ENCODE measurements at regions not wholly inside any gene's neighbourhood (a gene's known extent, or its start where the extent isn't known, plus 50 kb on each side); places are given as distances from the start of the nearest gene placed in this dataset.

GRCh38 chr12:24617471-24617870 is 331.4 kb downstream of the BCAT1 start:
- H3K27ac ChIP-seq (ENCODE audit: low read length), result no peak overlapping the region
- no peaks in the 10 kb centered on the region for H3K27me3 ChIP-seq (ENCODE audit: low read length)
- H3K4me2 ChIP-seq (ENCODE audit: low read length), result no peak overlapping the region
- H2AFZ ChIP-seq (ENCODE audit: low read length), result no peak overlapping the region
- H3K9me2 ChIP-seq (replicated peaks; ENCODE audit: low read length), result no peaks in the 10 kb centered on the region
- no peak for TF ChIP-seq EZH2 (IDR thresholded peaks at IDR 0.05; ENCODE audit: low read length, unreplicated experiment)
- TF ChIP-seq, protein P1, sequence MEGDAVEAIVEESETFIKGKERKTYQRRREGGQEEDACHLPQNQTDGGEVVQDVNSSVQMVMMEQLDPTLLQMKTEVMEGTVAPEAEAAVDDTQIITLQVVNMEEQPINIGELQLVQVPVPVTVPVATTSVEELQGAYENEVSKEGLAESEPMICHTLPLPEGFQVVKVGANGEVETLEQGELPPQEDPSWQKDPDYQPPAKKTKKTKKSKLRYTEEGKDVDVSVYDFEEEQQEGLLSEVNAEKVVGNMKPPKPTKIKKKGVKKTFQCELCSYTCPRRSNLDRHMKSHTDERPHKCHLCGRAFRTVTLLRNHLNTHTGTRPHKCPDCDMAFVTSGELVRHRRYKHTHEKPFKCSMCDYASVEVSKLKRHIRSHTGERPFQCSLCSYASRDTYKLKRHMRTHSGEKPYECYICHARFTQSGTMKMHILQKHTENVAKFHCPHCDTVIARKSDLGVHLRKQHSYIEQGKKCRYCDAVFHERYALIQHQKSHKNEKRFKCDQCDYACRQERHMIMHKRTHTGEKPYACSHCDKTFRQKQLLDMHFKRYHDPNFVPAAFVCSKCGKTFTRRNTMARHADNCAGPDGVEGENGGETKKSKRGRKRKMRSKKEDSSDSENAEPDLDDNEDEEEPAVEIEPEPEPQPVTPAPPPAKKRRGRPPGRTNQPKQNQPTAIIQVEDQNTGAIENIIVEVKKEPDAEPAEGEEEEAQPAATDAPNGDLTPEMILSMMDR (conservative IDR thresholded peaks at IDR 0.05; ENCODE audit: low read depth, low read length), result no peak
- no peak for TF ChIP-seq EZH2phosphoT487 (IDR thresholded peaks at IDR 0.05; ENCODE audit: borderline replicate concordance, low read length)
- no peak overlapping the region for H3K4me3 ChIP-seq (ENCODE audit: low read length)
- no peaks in the 10 kb centered on the region for H4K20me1 ChIP-seq (ENCODE audit: low read length)
- DNase-seq, result no peak
- no peaks in the 10 kb centered on the region for H3K79me2 ChIP-seq (ENCODE audit: low read length)
- ChIA-PET CTCF (no interaction called here), POLR2A (ENCODE audit: unreplicated experiment) (no interaction called here)
- intact Hi-C loops (cut with micrococcal nuclease), result no loop called here
- no TSS peak for BruUV-seq (replicated peaks)
- no peaks in the 10 kb centered on the region for H3K9me3 ChIP-seq (ENCODE audit: low read length)
- H3K4me1 ChIP-seq (ENCODE audit: insufficient read depth, low read length), result no peaks in the 10 kb centered on the region
- H3K36me3 ChIP-seq (ENCODE audit: low read depth, low read length), result no peaks in the 10 kb centered on the region
- H3K9ac ChIP-seq (ENCODE audit: low read length), result no peak overlapping the region
- no peaks in the 10 kb centered on the region for H3F3A ChIP-seq (ENCODE audit: low read length, unreplicated experiment)
- no peak for ATAC-seq

- TF ChIP-seq, protein P1 (conservative IDR thresholded peaks at IDR 0.05; ENCODE audit: low read depth, low read length), result no peak
- TF ChIP-seq EZH2phosphoT487 (IDR thresholded peaks at IDR 0.05; ENCODE audit: borderline replicate concordance, low read length) (no peak), EZH2 (IDR thresholded peaks at IDR 0.05; ENCODE audit: low read length, unreplicated experiment) (no peak)
- BruUV-seq (replicated peaks), result no TSS peak
- no peak for ATAC-seq
Measured at GRCh38 chr12:24615967-24616411, 332.9 kb downstream of the BCAT1 start.

DNA sequence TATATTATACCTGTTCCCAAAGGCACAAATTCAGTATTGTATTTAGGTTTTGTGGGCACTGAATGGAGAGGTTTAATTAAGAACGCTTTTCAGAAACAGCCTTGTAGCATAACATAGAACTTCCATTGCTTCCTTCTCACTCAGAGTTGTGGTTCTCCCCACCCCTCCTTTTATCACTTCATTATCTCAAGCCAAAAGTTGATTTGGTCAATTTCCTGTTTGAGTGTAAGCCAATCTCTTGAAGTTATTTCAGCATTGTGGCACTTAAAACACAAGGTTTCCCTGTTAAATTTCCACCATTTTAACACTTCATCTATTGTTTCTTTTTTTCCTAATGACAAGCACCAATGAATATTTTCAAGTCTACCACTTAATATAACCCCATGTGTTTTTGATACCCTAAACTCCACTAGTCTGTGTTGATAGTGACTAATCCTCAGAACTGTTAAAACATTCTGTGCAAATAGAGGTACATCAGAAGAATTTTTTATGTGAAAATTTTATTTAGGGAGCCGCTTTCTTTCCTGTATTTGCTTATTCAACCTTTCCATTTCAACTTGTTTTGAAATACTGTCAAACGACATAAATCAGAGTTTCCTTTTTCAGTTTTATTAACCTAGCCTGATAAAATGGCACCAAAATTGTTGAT is 340.1 kb downstream of the BCAT1 start:
- BruUV-seq (replicated peaks), result no TSS peak
- ChIA-PET CTCF (no interaction called here), POLR2A (ENCODE audit: unreplicated experiment) (no interaction called here)
- H3K4me2 ChIP-seq (ENCODE audit: low read length), result no peak overlapping the region
- no peaks in the 10 kb centered on the region for H3K79me2 ChIP-seq (ENCODE audit: low read length)
- intact Hi-C loops (cut with micrococcal nuclease), result no loop called here
- H3K9ac ChIP-seq (ENCODE audit: low read length), result no peak overlapping the region
- H3K27me3 ChIP-seq (ENCODE audit: low read length), result no peaks in the 10 kb centered on the region
- no peaks in the 10 kb centered on the region for H3K9me3 ChIP-seq (ENCODE audit: low read length)
- H3K4me3 ChIP-seq (ENCODE audit: low read length), result no peak overlapping the region
- TF ChIP-seq EZH2phosphoT487 (IDR thresholded peaks at IDR 0.05; ENCODE audit: borderline replicate concordance, low read length), result no peak
- TF ChIP-seq EZH2 (IDR thresholded peaks at IDR 0.05; ENCODE audit: low read length, unreplicated experiment), result no peak
- TF ChIP-seq, protein P1 (conservative IDR thresholded peaks at IDR 0.05; ENCODE audit: low read depth, low read length), result no peak
- no peak for DNase-seq
- no peaks in the 10 kb centered on the region for H3K4me1 ChIP-seq (ENCODE audit: insufficient read depth, low read length)
- no peak overlapping the region for H2AFZ ChIP-seq (ENCODE audit: low read length)
- H3K9me2 ChIP-seq (replicated peaks; ENCODE audit: low read length), result no peaks in the 10 kb centered on the region
- H3K36me3 ChIP-seq (ENCODE audit: low read depth, low read length), result no peaks in the 10 kb centered on the region
- ATAC-seq, result no peak
- no peaks in the 10 kb centered on the region for H4K20me1 ChIP-seq (ENCODE audit: low read length)
- no peak overlapping the region for H3K27ac ChIP-seq (ENCODE audit: low read length)
- no peaks in the 10 kb centered on the region for H3F3A ChIP-seq (ENCODE audit: low read length, unreplicated experiment)

More at GRCh38 chr12:24615967-24616411, 332.9 kb downstream of the BCAT1 start:
- H3K9ac ChIP-seq (ENCODE audit: low read length), result no peak overlapping the region
- H3K4me2 ChIP-seq (ENCODE audit: low read length), result no peak overlapping the region
- H3K4me1 ChIP-seq (ENCODE audit: insufficient read depth, low read length), result no peaks in the 10 kb centered on the region
- no peaks in the 10 kb centered on the region for H4K20me1 ChIP-seq (ENCODE audit: low read length)
- H3F3A ChIP-seq (ENCODE audit: low read length, unreplicated experiment), result no peaks in the 10 kb centered on the region
- POLR2A ChIA-PET (ENCODE audit: unreplicated experiment), result no interaction called here
- no peak overlapping the region for H2AFZ ChIP-seq (ENCODE audit: low read length)
- no peaks in the 10 kb centered on the region for H3K9me3 ChIP-seq (ENCODE audit: low read length)
- intact Hi-C loops (cut with micrococcal nuclease), result no loop called here
- no peaks in the 10 kb centered on the region for H3K36me3 ChIP-seq (ENCODE audit: low read depth, low read length)
- H3K27me3 ChIP-seq (ENCODE audit: low read length), result no peaks in the 10 kb centered on the region
- H3K79me2 ChIP-seq (ENCODE audit: low read length), result no peaks in the 10 kb centered on the region
- no peaks in the 10 kb centered on the region for H3K9me2 ChIP-seq (replicated peaks; ENCODE audit: low read length)
- CTCF ChIA-PET, result no interaction called here
- DNase-seq, result no peak
- H3K4me3 ChIP-seq (ENCODE audit: low read length), result no peak overlapping the region
- no peak overlapping the region for H3K27ac ChIP-seq (ENCODE audit: low read length)

Data from PC-3 (cell line).